ENCODE measurements at regions not wholly inside any gene's neighbourhood (a gene's known extent, or its start where the extent isn't known, plus 50 kb on each side); places are given as distances from the start of the nearest gene placed in this dataset.
A peak's percentile ranks its signal among the peaks of the same experiment; 100 is the strongest.

- Histone ChIP-seq H3K4me1 (peaks cover 10 to 27% (median 15%) of the 10 kb centered on the region in 4 donors), H3K27ac (peak overlapping the region in 1 of 4 donors; percentile 48), H3K4me3 (no peak overlapping the region), H3K36me3 (no peaks in the 10 kb centered on the region), H3K9me3 (no peaks in the 10 kb centered on the region), H3K27me3 (no peaks in the 10 kb centered on the region)
- TF ChIP-seq CTCF (IDR thresholded peaks at IDR 0.05): no peak
- no peak for TF ChIP-seq EP300 (IDR thresholded peaks at IDR 0.05)
- no peak for TF ChIP-seq POLR2AphosphoS5 (IDR thresholded peaks at IDR 0.05)
- TF ChIP-seq POLR2A (IDR thresholded peaks at IDR 0.05): no peak
- peak in 1 of 2 donors; percentile 27 for ATAC-seq (ENCODE audit: low FRiP score in 2 of 2)
- WGBS, 2 donors: 57 to 60% methylated on average over 10 of the region's 10 CpGs
- DNase-seq: peak in 1 of 2 donors; percentile 49
Measured at GRCh38 chr9:89815903-89816573, 211.2 kb downstream of the GADD45G start.

GRCh38 chr9:89817151-89817950 is 212.5 kb downstream of the GADD45G start:
- H3K4me1 ChIP-seq: peaks cover 10 to 27% (median 15%) of the 10 kb centered on the region in 4 donors
- no peaks in the 10 kb centered on the region for H3K9me3 ChIP-seq
- no peak overlapping the region for H3K4me3 ChIP-seq
- TF ChIP-seq POLR2AphosphoS5 (IDR thresholded peaks at IDR 0.05): no peak
- TF ChIP-seq CTCF (IDR thresholded peaks at IDR 0.05): no peak
- TF ChIP-seq POLR2A (IDR thresholded peaks at IDR 0.05): no peak
- no peak for TF ChIP-seq EP300 (IDR thresholded peaks at IDR 0.05)
- H3K27ac ChIP-seq: no peak overlapping the region
- H3K36me3 ChIP-seq: no peaks in the 10 kb centered on the region
- H3K27me3 ChIP-seq: no peaks in the 10 kb centered on the region
- DNase-seq (peak in 1 of 2 donors; percentile 59), ATAC-seq (ENCODE audit: low FRiP score in 2 of 2) (peak in 1 of 2 donors; percentile 47)
- WGBS, 2 donors: 49 to 60% methylated on average over 13 of the region's 13 CpGs

DNA sequence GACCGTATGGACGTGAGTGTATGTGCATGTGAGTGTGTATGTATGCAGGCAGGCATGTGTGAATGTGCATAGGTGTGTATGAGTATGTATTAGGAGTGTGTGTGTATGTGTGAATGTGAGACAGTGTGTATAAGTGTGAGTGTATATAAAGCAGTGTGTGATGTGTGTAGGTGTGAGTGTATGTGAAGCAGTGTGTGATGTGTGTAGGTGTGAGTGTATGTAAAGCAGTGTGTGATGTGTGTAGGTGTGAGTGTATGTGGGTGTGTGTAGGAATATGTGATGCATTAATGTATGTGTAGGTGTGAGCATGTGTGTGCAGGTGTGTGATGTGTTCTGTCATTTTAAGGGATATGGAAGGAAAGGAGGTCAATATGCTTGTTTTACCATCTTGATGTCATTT is 215.5 kb downstream of the GADD45G start:
- Histone ChIP-seq H3K4me3 (no peak overlapping the region), H3K36me3 (no peaks in the 10 kb centered on the region), H3K27ac (no peak overlapping the region), H3K9me3 (no peaks in the 10 kb centered on the region), H3K4me1 (peaks cover 3 to 18% (median 6%) of the 10 kb centered on the region in 4 donors), H3K27me3 (no peaks in the 10 kb centered on the region)
- DNase-seq: no peak
- 93 to 97% methylated on average over 2 of the region's 2 CpGs for WGBS, 2 donors
- ATAC-seq (ENCODE audit: low FRiP score in 2 of 2): no peak
- TF ChIP-seq EP300 (IDR thresholded peaks at IDR 0.05) (no peak), POLR2AphosphoS5 (IDR thresholded peaks at IDR 0.05) (no peak), CTCF (IDR thresholded peaks at IDR 0.05) (no peak), POLR2A (IDR thresholded peaks at IDR 0.05) (no peak)

DNA sequence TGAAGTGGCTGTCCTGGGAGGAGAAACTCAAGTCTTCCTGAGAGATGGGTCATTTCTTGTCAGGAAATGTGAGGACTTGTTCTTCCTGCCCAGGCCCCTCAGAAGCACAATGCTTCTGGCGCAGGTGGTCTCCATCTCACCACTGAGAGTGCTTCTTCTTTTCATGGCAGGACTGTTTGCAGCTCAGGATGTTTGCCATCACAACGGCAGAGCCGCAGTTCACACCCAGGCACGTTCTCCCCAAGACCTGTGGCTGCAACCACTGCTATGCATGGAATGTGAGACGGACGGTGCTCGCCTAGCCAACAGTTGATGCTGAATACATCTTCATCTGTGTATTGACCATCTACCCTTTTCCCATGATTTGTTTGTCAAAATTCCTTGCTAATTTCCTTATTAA is 216.3 kb downstream of the GADD45G start:
- Histone ChIP-seq H3K4me1 (peaks cover 3 to 10% (median 4%) of the 10 kb centered on the region in 4 donors), H3K27me3 (no peaks in the 10 kb centered on the region), H3K4me3 (no peak overlapping the region), H3K36me3 (no peaks in the 10 kb centered on the region), H3K27ac (no peak overlapping the region), H3K9me3 (no peaks in the 10 kb centered on the region)
- no peak for ATAC-seq (ENCODE audit: low FRiP score in 2 of 2)
- WGBS, 2 donors: 80 to 85% methylated on average over 4 to 7 of the region's 7 CpGs
- no peak for TF ChIP-seq EP300 (IDR thresholded peaks at IDR 0.05)
- no peak for TF ChIP-seq POLR2AphosphoS5 (IDR thresholded peaks at IDR 0.05)
- TF ChIP-seq CTCF (IDR thresholded peaks at IDR 0.05): no peak
- no peak for TF ChIP-seq POLR2A (IDR thresholded peaks at IDR 0.05)
- DNase-seq: no peak

All from upper lobe of left lung (tissue), 6 donors.